GM23338 (cell line): ENCODE measurements at regions not wholly inside any gene's neighbourhood (a gene's known extent, or its start where the extent isn't known, plus 50 kb on each side); places are given as distances from the start of the nearest gene placed in this dataset.

Experiments
- ATAC-seq: fragments of 200-7000 bp; cut with Tn5 transposase; 3 replicates; pipeline ENCODE4 v1.9.1; 2020
- DNase-seq: peaks from one replicate; pipeline ENCODE4 v3.0.0-alpha.2; 2015; ENCODE audit warnings: low spot score
- H2AFZ ChIP-seq: fragments of 200-600 bp; sonication (generic); 2 replicates; pipeline ENCODE4 v1.8.0; 2016; ENCODE audit warnings: antibody characterized with exemption, mild to moderate bottlenecking, moderate library complexity
- H3F3A ChIP-seq: fragments of 200-600 bp; sonication (generic); replicated peaks from 2 replicates; pipeline ENCODE4 v1.8.0; 2017; ENCODE audit warnings: antibody characterized with exemption, mixed run types, low read depth
- H3K27ac ChIP-seq: fragments of 200-600 bp; sonication (generic); 2 replicates; pipeline ENCODE4 v1.6.1; 2016; ENCODE audit warnings: low read depth
- H3K27me3 ChIP-seq: fragments of 200-600 bp; sonication (generic); 2 replicates; pipeline ENCODE4 v1.8.0; 2016; ENCODE audit warnings: mild to moderate bottlenecking, mixed run types, moderate library complexity; ENCODE audit not compliant: insufficient read depth
- H3K36me3 ChIP-seq: fragments of 200-600 bp; sonication (generic); 2 replicates; pipeline ENCODE4 v1.8.0; 2016; ENCODE audit warnings: mild to moderate bottlenecking; ENCODE audit not compliant: insufficient read depth
- H3K4me1 ChIP-seq: fragments of 200-600 bp; sonication (generic); 2 replicates; pipeline ENCODE4 v1.8.0; 2016; ENCODE audit warnings: mild to moderate bottlenecking, moderate library complexity; ENCODE audit not compliant: insufficient read depth
- H3K4me2 ChIP-seq: fragments of 200-600 bp; sonication (generic); 2 replicates; pipeline ENCODE4 v1.7.1; 2017; ENCODE audit warnings: mixed run types
- H3K4me3 ChIP-seq: fragments of 200-600 bp; sonication (generic); 2 replicates; pipeline ENCODE4 v1.6.1; 2016; ENCODE audit warnings: mixed run types
- H3K79me2 ChIP-seq: fragments of 200-600 bp; sonication (generic); replicated peaks from 2 replicates; pipeline ENCODE4 v1.8.0; 2017; ENCODE audit warnings: mild to moderate bottlenecking; ENCODE audit not compliant: insufficient read depth
- H3K9me2 ChIP-seq: fragments of 200-600 bp; sonication (generic); 2 replicates; pipeline ENCODE4 v1.8.0; 2017; ENCODE audit not compliant: insufficient read depth
- H4K20me1 ChIP-seq: fragments of 200-600 bp; sonication (generic); replicated peaks from 2 replicates; pipeline ENCODE4 v1.8.0; 2017; ENCODE audit warnings: mild to moderate bottlenecking; ENCODE audit not compliant: insufficient read depth
- H3K27ac Mint-ChIP-seq: 2 replicates; pipeline ENCODE4 v1.8.0; 2020; ENCODE audit warnings: inconsistent platforms, mild to moderate bottlenecking, moderate library complexity, mixed read lengths
- H3K27me3 Mint-ChIP-seq: 3 replicates; pipeline ENCODE4 v1.8.0; 2022; ENCODE audit warnings: low read depth, mild to moderate bottlenecking, moderate library complexity, mixed read lengths, inconsistent platforms; ENCODE audit not compliant: insufficient read depth, poor library complexity
- H3K36me3 Mint-ChIP-seq: 3 replicates; pipeline ENCODE4 v1.8.0; 2021; ENCODE audit warnings: low read depth, mild to moderate bottlenecking, inconsistent platforms, moderate library complexity, mixed read lengths
- H3K4me1 Mint-ChIP-seq: 3 replicates; pipeline ENCODE4 v1.8.0; 2020; ENCODE audit warnings: mild to moderate bottlenecking, inconsistent platforms, mixed read lengths
- H3K4me3 Mint-ChIP-seq: 3 replicates; pipeline ENCODE4 v1.8.0; 2021; ENCODE audit warnings: moderate library complexity, mild to moderate bottlenecking, inconsistent platforms, mixed read lengths
- H3K9me3 Mint-ChIP-seq: 3 replicates; pipeline ENCODE4 v1.8.0; 2020; ENCODE audit warnings: moderate library complexity, mild to moderate bottlenecking, inconsistent platforms, mixed read lengths
- CREB1 ChIP-seq: fragments of 250-450 bp; sonication (Bioruptor Pico); IDR thresholded peaks from 2 replicates; pipeline ENCODE4 v1.5.0; 2020; ENCODE audit warnings: low read depth, mild to moderate bottlenecking, moderate library complexity
- CTCF ChIP-seq, 2 experiments: fragments of 200-600 bp in 1 of 2; sonication (generic) in 1 of 2; conservative IDR thresholded peaks; 2 replicates each; pipeline versions ENCODE4 v1.5.1 to v1.6.1; 2016 to 2017; ENCODE audit warnings: antibody characterized with exemption in 2 of 2, low read depth in 2 of 2, mild to moderate bottlenecking in 2 of 2, moderate library complexity in 1 of 2
- ETS1 ChIP-seq: IDR thresholded peaks from 2 replicates; pipeline ENCODE4 v1.6.1; 2016; ENCODE audit warnings: antibody characterized with exemption
- JUNB ChIP-seq: IDR thresholded peaks from one replicate; pipeline ENCODE4 v1.6.1; 2016; ENCODE audit warnings: antibody characterized with exemption; ENCODE audit not compliant: unreplicated experiment
- NANOG ChIP-seq: IDR thresholded peaks from 2 replicates; pipeline ENCODE4 v1.6.1; 2016; ENCODE audit warnings: antibody characterized with exemption, borderline replicate concordance
- STAT1 ChIP-seq: IDR thresholded peaks from one replicate; pipeline ENCODE4 v1.6.1; 2016; ENCODE audit warnings: antibody characterized with exemption; ENCODE audit not compliant: unreplicated experiment
- ZNF114 ChIP-seq: fragments of 250-450 bp; sonication (Bioruptor Pico); IDR thresholded peaks from 2 replicates; pipeline ENCODE4 v1.5.0; 2020; ENCODE audit warnings: mild to moderate bottlenecking, moderate library complexity
- ZNF331 ChIP-seq: fragments of 250-450 bp; sonication (Bioruptor Pico); IDR thresholded peaks from 2 replicates; pipeline ENCODE4 v1.5.0; 2020; ENCODE audit warnings: low read depth, mild to moderate bottlenecking, moderate library complexity
- ZNF462 ChIP-seq: fragments of 250-450 bp; sonication (Bioruptor Pico); IDR thresholded peaks from 2 replicates; pipeline ENCODE4 v1.5.0; 2020; ENCODE audit warnings: mild to moderate bottlenecking, moderate library complexity

- TF ChIP-seq ZNF462 (CRISPR knock-in tag) (no peak), JUNB (no peak), ZNF331 (CRISPR knock-in tag) (no peak)
Measured at GRCh38 chr6:1200409-1201101, 111.3 kb upstream of the FOXQ1 start (continued).

- Mint-ChIP-seq H3K4me1 (peaks cover 17% of the 10 kb centered on the region), H3K27ac (no peak overlapping the region), H3K4me3 (no peak overlapping the region), H3K9me3 (no peaks in the 10 kb centered on the region; the same call in 2 of the 3 replicates), H3K27me3 (peaks cover 4% of the 10 kb centered on the region), H3K36me3 (no peaks in the 10 kb centered on the region)
- Histone ChIP-seq H3F3A (no peaks in the 10 kb centered on the region), H3K4me2 (no peak overlapping the region), H2AFZ (no peak overlapping the region), H3K36me3 (no peaks in the 10 kb centered on the region; the same call in 1 of the 2 replicates), H3K4me1 (no peaks in the 10 kb centered on the region), H3K9me2 (no peaks in the 10 kb centered on the region), H3K4me3 (no peak overlapping the region), H3K79me2 (no peaks in the 10 kb centered on the region), H3K27me3 (no peaks in the 10 kb centered on the region), H3K27ac (no peak overlapping the region), H4K20me1 (no peaks in the 10 kb centered on the region)
- DNase-seq, result no peak
- no peak for ATAC-seq
- no peak for TF ChIP-seq CREB1 (CRISPR knock-in tag)
- no peak for TF ChIP-seq ZNF114 (CRISPR knock-in tag)
- TF ChIP-seq ETS1, result no peak
- no peak for TF ChIP-seq CTCF (conservative IDR thresholded peaks at IDR 0.05; ENCODE audit: low read depth in 2 of 2)
- TF ChIP-seq STAT1, result no peak
- TF ChIP-seq NANOG, result no peak
- TF ChIP-seq JUNB, result no peak
- TF ChIP-seq ZNF331 (CRISPR knock-in tag), result no peak
Measured at GRCh38 chr6:1200081-1200408, 111.9 kb upstream of the FOXQ1 start.
